G401.6 (cell line): ENCODE measurements at regions not wholly inside any gene's neighbourhood (a gene's known extent, or its start where the extent isn't known, plus 50 kb on each side); places are given as distances from the start of the nearest gene placed in this dataset.

Experiments
- FAIRE-seq: peaks from 2 replicates; lab custom pipeline; 2012; peaks lifted over from hg19 to GRCh38; lab: Jason Lieb, UNC

DNA sequence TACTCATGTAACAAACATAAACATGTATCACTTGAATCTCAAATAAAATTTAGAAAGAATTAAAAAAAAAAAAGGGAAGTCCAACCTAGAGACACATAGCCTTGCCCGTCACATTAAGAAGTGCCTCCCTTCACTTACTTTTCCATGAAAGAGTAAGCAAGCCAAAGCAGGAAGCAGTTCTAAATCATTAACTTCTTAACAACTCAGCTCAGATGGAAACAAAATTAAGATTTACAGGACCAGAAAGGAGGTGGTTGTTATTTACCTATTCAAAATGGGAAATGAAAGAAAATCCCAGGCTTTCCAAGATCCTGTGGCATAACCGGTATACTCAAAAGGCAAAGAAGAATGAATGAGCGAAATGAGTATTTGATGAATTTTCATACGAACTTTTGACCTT lies 258.6 kb upstream of the DCN start:
- no peak for FAIRE-seq

- no peak for FAIRE-seq
These were observed 251.5 kb upstream of the DCN start for GRCh38 chr12:91434081-91434480.

GRCh38 chr12:91432755-91433154 lies 250.1 kb upstream of the DCN start:
- no peak for FAIRE-seq

DNA sequence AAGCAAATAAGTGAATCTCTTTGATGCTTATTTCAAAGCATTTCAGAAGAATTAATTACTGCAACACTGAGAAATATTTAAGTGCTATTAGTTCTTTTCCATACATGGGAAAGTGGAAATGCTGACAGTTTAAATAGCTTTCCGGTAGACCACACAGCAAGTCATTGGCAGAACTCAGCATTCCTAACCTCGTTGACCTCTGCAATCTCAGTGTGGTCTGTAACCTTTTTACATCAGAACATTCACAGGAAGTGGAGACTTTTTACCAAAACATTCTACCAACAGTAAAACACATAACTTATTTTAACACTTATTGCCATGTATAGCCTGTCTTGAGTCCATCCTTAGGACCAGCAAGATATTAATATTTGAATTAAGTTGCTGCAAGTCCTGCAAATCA lies 249.5 kb upstream of the DCN start:
- FAIRE-seq = no peak

GRCh38 chr12:91424506-91424905 lies 241.9 kb upstream of the DCN start:
- no peak for FAIRE-seq

DNA sequence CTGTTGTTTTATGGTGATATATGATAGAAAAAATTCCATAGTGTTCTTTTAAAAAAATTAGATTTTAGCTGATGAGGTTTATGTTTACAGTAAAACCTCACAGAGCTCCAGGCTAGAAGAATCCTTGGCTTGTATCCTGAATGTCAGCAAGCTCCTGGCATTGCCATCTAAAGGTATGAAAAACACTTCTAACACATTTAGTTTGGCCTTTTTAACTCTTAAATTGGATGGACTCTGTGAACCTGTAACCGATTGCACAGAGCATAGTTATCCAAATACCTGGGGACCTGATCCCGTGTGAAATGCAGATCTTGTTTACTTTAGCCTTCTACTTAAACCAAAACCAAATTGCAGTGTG lies 241.1 kb upstream of the DCN start:
- FAIRE-seq = no peak

DNA sequence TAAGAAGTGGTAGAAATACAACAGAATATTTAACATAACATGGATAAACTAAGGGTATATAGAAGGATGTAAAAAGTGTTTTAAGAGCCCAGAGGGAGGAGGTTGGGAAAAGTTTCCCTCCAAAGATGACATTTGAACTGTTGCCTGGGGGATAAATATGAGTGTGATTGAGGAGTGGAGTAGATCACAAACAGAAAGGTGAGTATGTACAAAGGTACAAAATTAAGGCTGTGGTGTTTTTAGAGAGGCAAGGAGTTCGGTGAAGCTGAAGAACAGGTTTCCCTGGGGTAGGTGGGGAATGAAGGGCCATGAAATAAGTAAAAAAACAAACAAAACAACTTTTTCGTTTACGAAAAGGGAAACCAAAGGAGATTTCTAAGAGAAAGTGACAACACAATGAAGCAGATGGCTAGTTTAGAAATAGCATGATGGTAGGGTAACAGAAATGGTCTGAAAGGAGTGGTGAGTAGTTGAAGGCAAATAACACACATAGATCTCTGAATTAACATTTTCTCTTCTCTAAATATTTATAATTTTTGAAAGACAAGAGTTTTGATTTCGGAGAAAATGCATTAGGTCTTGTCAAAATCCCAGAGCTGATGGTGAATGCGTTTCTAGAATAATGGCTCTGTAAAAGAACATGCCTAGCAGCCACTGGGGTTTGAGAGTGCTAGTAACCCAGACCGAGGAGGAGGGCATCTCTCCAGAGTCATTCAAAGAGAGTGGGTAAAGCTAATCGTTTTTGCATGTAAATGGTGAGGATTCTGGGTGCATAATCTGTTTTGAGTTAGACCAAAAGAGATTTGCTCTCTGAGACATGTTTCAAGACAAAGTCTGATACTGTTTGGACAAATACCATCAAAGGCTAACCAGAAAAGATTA lies 240.4 kb upstream of the DCN start:
- no peak for FAIRE-seq

GRCh38 chr12:91422127-91422526 lies 239.5 kb upstream of the DCN start:
- no peak for FAIRE-seq

GRCh38 chr12:91419809-91420208 lies 237.2 kb upstream of the DCN start:
- no peak for FAIRE-seq

GRCh38 chr12:91418221-91419090 lies 235.8 kb upstream of the DCN start:
- FAIRE-seq = no peak

DNA sequence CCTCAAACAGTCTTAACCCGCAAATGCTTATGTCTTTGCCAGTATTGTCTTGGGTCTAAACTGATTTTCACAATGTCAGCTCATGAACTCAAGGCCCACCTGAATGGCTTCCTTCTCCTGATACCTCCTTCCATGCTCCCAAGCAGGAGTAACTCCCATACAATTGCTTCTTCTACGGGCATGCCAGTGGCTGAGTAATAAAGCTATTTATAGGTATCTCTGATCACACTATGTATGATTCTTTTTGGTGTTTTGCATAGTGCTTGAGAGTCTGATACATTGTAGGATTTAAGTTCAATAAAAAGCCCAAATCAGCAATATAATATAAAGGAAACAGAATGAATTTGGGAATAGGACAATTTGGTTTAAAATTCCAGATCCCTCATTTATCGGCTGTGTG lies 235.0 kb upstream of the DCN start:
- FAIRE-seq = no peak

DNA sequence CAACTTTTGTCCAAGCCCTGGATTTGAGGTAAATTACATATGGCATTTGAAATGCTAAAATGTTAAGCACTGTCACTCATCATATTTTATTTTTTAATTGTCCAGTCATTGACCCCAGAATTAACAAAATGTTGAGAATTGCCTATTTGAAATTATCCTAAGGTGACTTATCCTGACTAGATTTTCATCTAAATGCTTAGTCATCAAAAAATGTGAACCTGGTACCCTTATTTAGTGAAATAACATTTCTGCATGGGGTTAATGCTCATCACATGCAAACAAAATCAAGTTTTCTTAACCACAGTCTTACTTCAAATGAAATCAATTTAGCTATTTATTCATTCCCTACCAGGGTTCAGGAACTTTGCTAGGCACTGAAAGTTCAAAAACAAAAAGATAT lies 232.0 kb upstream of the DCN start:
- no peak for FAIRE-seq

- FAIRE-seq = no peak
These were observed 231.2 kb upstream of the DCN start for GRCh38 chr12:91413581-91414546.

DNA sequence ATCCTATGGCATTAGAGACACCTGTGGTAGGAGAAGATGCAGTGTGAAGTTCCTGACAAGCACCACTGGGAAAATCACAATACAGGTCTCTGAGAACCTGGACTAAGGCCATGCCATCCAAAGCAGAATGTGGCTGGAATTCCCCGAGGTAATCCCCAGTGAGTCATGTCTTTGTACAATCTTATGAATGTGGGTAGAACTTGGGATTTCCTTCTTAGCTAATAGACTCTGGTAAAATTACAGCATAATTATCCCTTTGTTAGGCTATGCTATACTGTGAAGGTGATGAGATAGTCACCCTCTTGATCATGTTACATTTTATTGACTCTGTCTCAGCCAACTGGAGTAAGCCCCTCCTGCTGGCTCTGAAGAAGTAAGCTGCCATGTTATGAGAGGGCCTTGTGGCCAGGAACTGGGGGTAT lies 224.3 kb upstream of the DCN start:
- FAIRE-seq = no peak

DNA sequence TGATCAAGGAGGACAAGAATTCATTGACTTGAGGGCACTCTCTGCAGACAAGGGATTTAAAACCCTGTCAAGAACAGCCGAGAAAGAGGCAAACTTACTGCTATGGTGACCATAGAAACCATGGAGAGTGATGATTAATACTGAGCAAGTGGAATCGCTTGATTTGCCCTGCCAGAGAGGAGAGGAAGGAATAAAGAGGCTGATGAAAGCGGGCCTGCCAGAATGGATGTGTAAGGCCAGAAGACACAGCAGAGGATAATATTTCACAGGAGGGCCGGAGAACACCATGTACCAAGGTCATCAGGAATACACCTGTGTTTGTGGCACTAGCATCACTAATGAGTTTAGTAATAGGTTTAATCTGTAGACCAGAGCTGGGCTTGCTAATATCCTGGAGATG lies 221.8 kb upstream of the DCN start:
- no peak for FAIRE-seq

GRCh38 chr12:91401190-91401589 lies 218.6 kb upstream of the DCN start:
- FAIRE-seq = no peak

DNA sequence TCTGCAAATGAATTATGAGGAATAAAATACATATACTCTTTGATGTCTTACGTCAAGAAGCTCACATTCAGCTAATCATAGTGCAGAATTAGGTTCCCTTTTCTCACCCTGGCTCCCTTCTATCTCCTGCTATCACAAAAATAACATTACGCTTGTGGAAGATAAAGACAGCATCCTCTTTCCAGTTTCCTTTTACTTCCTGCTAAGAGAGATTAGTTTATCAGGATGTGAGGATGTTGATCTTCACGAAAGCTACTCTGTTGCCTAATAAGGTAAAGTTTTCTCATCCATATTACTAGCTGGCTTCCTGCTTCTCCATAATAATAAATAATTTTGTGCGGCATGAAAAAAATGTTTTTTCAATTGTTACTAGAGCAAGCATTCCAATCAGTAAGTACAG lies 217.7 kb upstream of the DCN start:
- FAIRE-seq = no peak

- FAIRE-seq = no peak
These were observed 215.4 kb upstream of the DCN start for GRCh38 chr12:91397866-91398532.

DNA sequence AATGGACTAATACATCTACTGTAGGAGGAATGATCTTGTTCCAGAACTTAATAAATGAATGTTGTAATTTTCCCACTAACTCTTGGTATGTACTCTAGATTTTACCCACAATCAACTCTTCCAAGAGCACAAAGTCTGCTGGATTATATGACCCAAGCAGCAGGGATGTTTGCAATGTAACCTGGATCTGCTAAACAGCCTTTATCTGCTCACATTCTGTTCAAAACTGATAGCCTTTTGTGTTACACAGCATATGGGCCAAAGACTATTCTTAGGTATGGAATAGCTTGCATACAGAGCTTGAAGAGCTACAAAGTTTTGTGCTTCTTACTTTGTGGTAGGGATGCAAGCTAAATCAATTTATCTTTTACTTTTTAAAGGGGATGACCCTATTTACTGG lies 213.7 kb upstream of the DCN start:
- no peak for FAIRE-seq

DNA sequence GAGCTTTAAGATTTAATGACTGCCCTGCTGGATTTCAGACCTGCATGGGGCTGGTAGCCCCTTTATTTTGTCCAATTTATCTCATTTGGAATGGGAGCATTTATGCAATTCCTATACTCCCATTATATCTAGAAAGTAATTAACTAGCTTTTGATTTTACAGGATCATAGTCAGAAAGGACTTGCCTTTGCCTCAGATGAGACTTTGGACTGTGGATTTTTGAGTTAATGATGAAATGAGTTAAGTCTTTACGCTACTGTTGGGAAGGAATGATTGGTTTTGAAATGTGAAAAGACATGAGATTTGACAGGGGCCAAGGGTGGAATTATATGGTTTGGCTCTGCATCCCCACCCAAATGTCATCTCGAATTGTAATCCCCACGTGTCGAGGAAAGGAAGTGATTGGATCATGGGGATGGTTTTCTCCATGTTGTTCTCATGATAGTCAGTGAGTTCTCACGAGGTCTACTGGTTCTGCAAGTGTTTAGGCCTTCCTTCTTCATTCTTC lies 213.1 kb upstream of the DCN start:
- FAIRE-seq = no peak

GRCh38 chr12:91394903-91395302 lies 212.3 kb upstream of the DCN start:
- no peak for FAIRE-seq

- no peak for FAIRE-seq
These were observed 206.0 kb upstream of the DCN start for GRCh38 chr12:91388573-91388972.
